A673 (cell line): ENCODE measurements at regions not wholly inside any gene's neighbourhood (a gene's known extent, or its start where the extent isn't known, plus 50 kb on each side); places are given as distances from the start of the nearest gene placed in this dataset.

Source experiments
- BruUV-seq: library from RNA; stranded (reverse); fragments of 400-500 nt; replicated peaks from 2 replicates; lab custom pipeline; 2021; lab: Mats Ljungman, UMichigan
- CTCF ChIA-PET: fragments of 300-600 bp; sonication (Branson Sonifier 250); formaldehyde crosslinking; loops from one replicate; lab custom pipeline; 2022; ENCODE audit warnings: antibody characterized with exemption; lab: Charles Lee
- POLR2A ChIA-PET: fragments of 300-600 bp; sonication (Branson Sonifier 250); formaldehyde crosslinking; loops from one replicate; lab custom pipeline; 2022; ENCODE audit warnings: antibody characterized with exemption; ENCODE audit not compliant: low non-redundant PET; lab: Charles Lee
- DNase-seq: peaks from one replicate; pipeline ENCODE4 v3.0.0-alpha.2; 2015; ENCODE audit warnings: low spot score
- H3K27ac ChIP-seq: fragments of 200-600 bp; sonication (generic); 2 replicates; pipeline ENCODE4 v1.5.1; 2016; ENCODE audit warnings: mixed run types, low read depth, mild to moderate bottlenecking, mixed read lengths, antibody characterized with exemption, low read length; ENCODE audit not compliant: poor library complexity, severe bottlenecking
- H3K27me3 ChIP-seq: fragments of 200-600 bp; sonication (generic); replicated peaks from 2 replicates; pipeline ENCODE4 v1.6.1; 2017; ENCODE audit warnings: mixed run types, low read depth, mild to moderate bottlenecking, mixed read lengths, antibody characterized with exemption, low read length; ENCODE audit not compliant: insufficient read depth, poor library complexity
- H3K36me3 ChIP-seq: fragments of 200-600 bp; sonication (generic); 2 replicates; pipeline ENCODE4 v1.6.1; 2016; ENCODE audit warnings: mixed run types, mild to moderate bottlenecking, mixed read lengths, antibody characterized with exemption, low read length; ENCODE audit not compliant: insufficient read depth, poor library complexity, severe bottlenecking
- H3K4me1 ChIP-seq: fragments of 200-600 bp; sonication (generic); 2 replicates; pipeline ENCODE4 v1.6.1; 2017; ENCODE audit warnings: mixed run types, mild to moderate bottlenecking, mixed read lengths, antibody characterized with exemption, low read length; ENCODE audit not compliant: insufficient read depth, poor library complexity, severe bottlenecking
- H3K4me3 ChIP-seq: fragments of 200-600 bp; sonication (generic); 2 replicates; pipeline ENCODE4 v1.5.1; 2016; ENCODE audit warnings: low read depth, mixed run types, mild to moderate bottlenecking, mixed read lengths, low read length; ENCODE audit not compliant: poor library complexity, severe bottlenecking
- H3K9me3 ChIP-seq: fragments of 200-600 bp; sonication (generic); 2 replicates; pipeline ENCODE4 v1.6.1; 2016; ENCODE audit warnings: mixed run types, low read depth, mild to moderate bottlenecking, mixed read lengths, antibody characterized with exemption, low read length; ENCODE audit not compliant: poor library complexity, severe bottlenecking
- CTCF ChIP-seq: fragments of 300-800, 200-600 bp; sonication (generic); conservative IDR thresholded peaks from 2 replicates; pipeline ENCODE4 v1.5.1; 2017; ENCODE audit warnings: low read depth, mild to moderate bottlenecking, antibody characterized with exemption, low read length, moderate library complexity, mixed read lengths
- EZH2 ChIP-seq: fragments of 200-600 bp; sonication (generic); IDR thresholded peaks from 2 replicates; pipeline ENCODE4 v1.6.1; 2017; ENCODE audit warnings: borderline replicate concordance, low read depth, mild to moderate bottlenecking, mixed read lengths, antibody characterized with exemption, low read length; ENCODE audit not compliant: poor library complexity, severe bottlenecking
- intact Hi-C: fragments of 100-400 bp; cut with micrococcal nuclease; formaldehyde crosslinking; loops from one replicate; pipeline ENCODE4 v1.10.0; 2022; ENCODE audit not compliant: unreplicated experiment

- Histone ChIP-seq H3K9me3 (no peaks in the 10 kb centered on the region), H3K4me3 (no peak overlapping the region), H3K27me3 (no peaks in the 10 kb centered on the region), H3K36me3 (no peaks in the 10 kb centered on the region), H3K27ac (no peak overlapping the region), H3K4me1 (no peaks in the 10 kb centered on the region)
- peak; percentile 3 for DNase-seq
- POLR2A ChIA-PET: no interaction called here
- no TSS peak for BruUV-seq
- CTCF ChIA-PET: no interaction called here
- TF ChIP-seq CTCF (no peak), EZH2 (no peak)
- intact Hi-C loops: no loop called here
Observed at GRCh38 chr6:95784019-95784418, 206.7 kb downstream of the MANEA start.

- H3K36me3 ChIP-seq: no peaks in the 10 kb centered on the region
- H3K27me3 ChIP-seq: no peaks in the 10 kb centered on the region
- no peaks in the 10 kb centered on the region for H3K9me3 ChIP-seq
- TF ChIP-seq EZH2 (no peak), CTCF (no peak)
- no TSS peak for BruUV-seq
- intact Hi-C loops: no loop called here
- H3K27ac ChIP-seq: no peak overlapping the region
- ChIA-PET POLR2A (no interaction called here), CTCF (interaction anchor here (0.6 kb wide), 1 partner anchor 287 kb away, joined by 4 read pairs; no protein-coding TSS in a partner anchor)
- no peak overlapping the region for H3K4me3 ChIP-seq
- DNase-seq: no peak
- H3K4me1 ChIP-seq: no peaks in the 10 kb centered on the region
Observed at GRCh38 chr6:95784869-95785268, 207.5 kb downstream of the MANEA start.

GRCh38 chr6:95785785-95786184 is 208.4 kb downstream of the MANEA start:
- no TSS peak for BruUV-seq

More at GRCh38 chr6:95785785-95786184, 208.4 kb downstream of the MANEA start:
- Histone ChIP-seq H3K9me3 (no peaks in the 10 kb centered on the region), H3K36me3 (no peaks in the 10 kb centered on the region), H3K4me3 (no peak overlapping the region), H3K27ac (no peak overlapping the region), H3K4me1 (no peaks in the 10 kb centered on the region), H3K27me3 (no peaks in the 10 kb centered on the region)
- no peak for DNase-seq
- ChIA-PET POLR2A (no interaction called here), CTCF (no interaction called here)
- TF ChIP-seq CTCF (no peak), EZH2 (no peak)
- intact Hi-C loops: no loop called here
